H9 (cell line): ENCODE measurements at regions not wholly inside any gene's neighbourhood (a gene's known extent, or its start where the extent isn't known, plus 50 kb on each side); places are given as distances from the start of the nearest gene placed in this dataset.

Experiments
- DNase-seq: peaks from one replicate; pipeline ENCODE4 v3.0.0-alpha.2; 2017
- H2AFZ ChIP-seq: one replicate; pipeline ENCODE4 v1.6.1; 2013; ENCODE audit warnings: mild to moderate bottlenecking, low read length, control low read depth, moderate library complexity
- H2AK5ac ChIP-seq: 2 replicates; pipeline ENCODE4 v1.6.1; 2013; ENCODE audit warnings: low read length, control low read depth, mixed read lengths; ENCODE audit not compliant: insufficient read length
- H2BK120ac ChIP-seq: one replicate; pipeline ENCODE4 v1.6.1; 2013; ENCODE audit warnings: low read depth, mild to moderate bottlenecking, low read length, control low read depth, inconsistent platforms; ENCODE audit not compliant: poor library complexity, severe bottlenecking
- H2BK12ac ChIP-seq: 2 replicates; pipeline ENCODE4 v1.6.1; 2013; ENCODE audit warnings: low read length, control low read depth, mixed read lengths, low read depth; ENCODE audit not compliant: insufficient read length
- H2BK15ac ChIP-seq: 2 replicates; pipeline ENCODE4 v1.6.1; 2013; ENCODE audit warnings: low read depth, low read length, control low read depth
- H2BK20ac ChIP-seq: one replicate; pipeline ENCODE4 v1.6.1; 2013; ENCODE audit warnings: low read depth, mild to moderate bottlenecking, low read length, control low read depth, inconsistent platforms; ENCODE audit not compliant: poor library complexity, severe bottlenecking
- H2BK5ac ChIP-seq: 2 replicates; pipeline ENCODE4 v1.6.1; 2013; ENCODE audit warnings: low read length, control low read depth, mixed read lengths; ENCODE audit not compliant: insufficient read length
- H3K14ac ChIP-seq: 2 replicates; pipeline ENCODE4 v1.6.1; 2013; ENCODE audit warnings: low read length, control low read depth; ENCODE audit not compliant: insufficient read depth
- H3K18ac ChIP-seq: 2 replicates; pipeline ENCODE4 v1.6.1; 2013; ENCODE audit warnings: low read depth, mild to moderate bottlenecking, mixed read lengths, low read length, control low read depth; ENCODE audit not compliant: insufficient read length
- H3K23ac ChIP-seq: 2 replicates; pipeline ENCODE4 v1.6.1; 2013; ENCODE audit warnings: low read length, control low read depth, mixed read lengths, low read depth; ENCODE audit not compliant: insufficient read length
- H3K23me2 ChIP-seq: 2 replicates; pipeline ENCODE4 v1.6.1; 2013; ENCODE audit warnings: low read depth, mild to moderate bottlenecking, mixed read lengths, low read length, control low read depth; ENCODE audit not compliant: insufficient read length, poor library complexity, severe bottlenecking
- H3K27ac ChIP-seq: 2 replicates; pipeline ENCODE4 v1.5.1; 2013; ENCODE audit warnings: low read length, control low read depth, mixed read lengths, low read depth; ENCODE audit not compliant: insufficient read length
- H3K27me3 ChIP-seq: 2 replicates; pipeline ENCODE4 v1.6.1; 2013; ENCODE audit warnings: low read length, control low read depth, inconsistent platforms; ENCODE audit not compliant: insufficient read depth
- H3K4ac ChIP-seq: 2 replicates; pipeline ENCODE4 v1.6.1; 2013; ENCODE audit warnings: low read depth, mild to moderate bottlenecking, control low read depth, inconsistent platforms, low read length, moderate library complexity
- H3K4me1 ChIP-seq: 2 replicates; pipeline ENCODE4 v1.6.1; 2013; ENCODE audit warnings: low read length, control low read depth, inconsistent platforms; ENCODE audit not compliant: insufficient read depth
- H3K4me2 ChIP-seq: 2 replicates; pipeline ENCODE4 v1.6.1; 2013; ENCODE audit warnings: low read length, control low read depth, mixed read lengths; ENCODE audit not compliant: insufficient read length, insufficient read depth
- H3K56ac ChIP-seq: 2 replicates; pipeline ENCODE4 v1.6.1; 2013; ENCODE audit warnings: low read depth, mild to moderate bottlenecking, mixed read lengths, low read length, control low read depth; ENCODE audit not compliant: insufficient read length
- H3K79me1 ChIP-seq: 2 replicates; pipeline ENCODE4 v1.6.1; 2013; ENCODE audit warnings: low read depth, mild to moderate bottlenecking, moderate library complexity, low read length, control low read depth, inconsistent platforms; ENCODE audit not compliant: insufficient read depth, poor library complexity, severe bottlenecking
- H3K79me2 ChIP-seq: 2 replicates; pipeline ENCODE4 v1.6.1; 2013; ENCODE audit warnings: low read length, control low read depth, inconsistent platforms; ENCODE audit not compliant: insufficient read depth
- H3K9ac ChIP-seq: 2 replicates; pipeline ENCODE4 v1.6.1; 2013; ENCODE audit warnings: low read length, control low read depth, mixed read lengths; ENCODE audit not compliant: insufficient read length; ENCODE audit errors: extremely low read depth
- H3K9me3 ChIP-seq: one replicate; pipeline ENCODE4 v1.6.1; 2013; ENCODE audit warnings: low read depth, low read length, inconsistent platforms; ENCODE audit not compliant: control insufficient read depth
- H3T11ph ChIP-seq: one replicate; pipeline ENCODE4 v1.6.1; 2013; ENCODE audit warnings: mild to moderate bottlenecking, low read length, control low read depth, inconsistent platforms
- H4K20me1 ChIP-seq: one replicate; pipeline ENCODE4 v1.6.1; 2013; ENCODE audit not compliant: control insufficient read depth, insufficient read length, insufficient read depth
- H4K5ac ChIP-seq: 2 replicates; pipeline ENCODE4 v1.6.1; 2013; ENCODE audit warnings: low read depth, mild to moderate bottlenecking, mixed read lengths, low read length, control low read depth; ENCODE audit not compliant: insufficient read length
- H4K8ac ChIP-seq: replicated peaks from 2 replicates; pipeline ENCODE4 v1.6.1; 2013; ENCODE audit warnings: low read length, control low read depth, mixed read lengths, low read depth; ENCODE audit not compliant: insufficient read length
- H4K91ac ChIP-seq: 2 replicates; pipeline ENCODE4 v1.6.1; 2013; ENCODE audit warnings: low read depth, mild to moderate bottlenecking, moderate library complexity, mixed read lengths, low read length, control low read depth; ENCODE audit not compliant: insufficient read length
- H3K27ac Mint-ChIP-seq, 3 experiments: 2 replicates in 2 of 3; 3 replicates in 1 of 3; pipeline ENCODE4 v1.8.0; 2020 to 2021; ENCODE audit warnings: mixed read lengths in 3 of 3, mild to moderate bottlenecking in 1 of 3, moderate library complexity in 1 of 3
- H3K27me3 Mint-ChIP-seq: 2 replicates; pipeline ENCODE4 v1.8.0; 2021; ENCODE audit warnings: low read depth, mild to moderate bottlenecking, moderate library complexity, mixed read lengths
- H3K36me3 Mint-ChIP-seq, 3 experiments: 2 replicates in 2 of 3; 3 replicates in 1 of 3; pipeline ENCODE4 v1.8.0; 2020 to 2021; ENCODE audit warnings: low read depth in 3 of 3, mixed read lengths in 3 of 3; ENCODE audit not compliant: insufficient read depth in 1 of 3
- H3K4me1 Mint-ChIP-seq, 2 experiments: 2 replicates each; pipeline ENCODE4 v1.8.0; 2020; ENCODE audit warnings: mixed read lengths in 2 of 2
- H3K4me3 Mint-ChIP-seq, 2 experiments: 2 replicates in 1 of 2; 3 replicates in 1 of 2; pipeline ENCODE4 v1.8.0; 2020 to 2021; ENCODE audit warnings: mild to moderate bottlenecking in 2 of 2, mixed read lengths in 2 of 2, moderate library complexity in 1 of 2
- H3K9me3 Mint-ChIP-seq, 2 experiments: 2 replicates in 1 of 2; 3 replicates in 1 of 2; pipeline ENCODE4 v1.8.0; 2020; ENCODE audit warnings: mild to moderate bottlenecking in 2 of 2, mixed read lengths in 2 of 2, moderate library complexity in 1 of 2
- WGBS: extraction: QIAGEN DNeasy Blood & Tissue Kit; methylation state at CpG from one replicate; pipeline ENCODE4 v1.1.7; 2013; ENCODE audit warnings: missing lambda C conversion rate, low lambda C conversion rate, mixed read lengths; ENCODE audit not compliant: insufficient read length; ENCODE audit errors: extremely low coverage; 5-methylcytosine and 5-hydroxymethylcytosine counted together
- TF ChIP-seq, protein P1 (sequence below): fragments of 200-600 bp; sonication (generic); conservative IDR thresholded peaks from 3 replicates; pipeline ENCODE4 v1.8.0; 2021; ENCODE audit warnings: antibody characterized with exemption, mild to moderate bottlenecking

- Histone ChIP-seq H3K18ac (no peak overlapping the region), H2BK20ac (no peak overlapping the region), H4K20me1 (no peaks in the 10 kb centered on the region), H2AFZ (no peak overlapping the region), H3T11ph (no peak overlapping the region), H3K4me1 (no peaks in the 10 kb centered on the region), H2BK15ac (no peak overlapping the region), H3K23ac (no peak overlapping the region), H3K27me3 (no peaks in the 10 kb centered on the region), H3K56ac (no peak overlapping the region), H4K5ac (no peak overlapping the region), H2AK5ac (no peak overlapping the region), H2BK5ac (no peak overlapping the region), H3K27ac (no peak overlapping the region), H3K23me2 (no peaks in the 10 kb centered on the region), H3K4me2 (no peak overlapping the region), H3K79me2 (no peaks in the 10 kb centered on the region), H4K8ac (no peak overlapping the region), H3K9me3 (no peaks in the 10 kb centered on the region), H4K91ac (no peak overlapping the region), H3K14ac (no peak overlapping the region), H2BK12ac (no peak overlapping the region), H3K9ac (no peak overlapping the region), H3K4ac (no peak overlapping the region), H2BK120ac (no peak overlapping the region), H3K79me1 (no peaks in the 10 kb centered on the region)
- Mint-ChIP-seq H3K4me3 (no peak overlapping the region), H3K36me3 (no peaks in the 10 kb centered on the region), H3K4me1 (peaks cover 9 to 16% of the 10 kb centered on the region in 2 experiments), H3K27me3 (no peaks in the 10 kb centered on the region), H3K27ac (no peak overlapping the region), H3K9me3 (0 out of 5 replicates have a peak, but pooled peaks cover 0 to 2% of the 10 kb centered on the region in 2 experiments)
- no CpG with 5 or more reads among the region's 1 CpG for WGBS
- TF ChIP-seq, protein P1, sequence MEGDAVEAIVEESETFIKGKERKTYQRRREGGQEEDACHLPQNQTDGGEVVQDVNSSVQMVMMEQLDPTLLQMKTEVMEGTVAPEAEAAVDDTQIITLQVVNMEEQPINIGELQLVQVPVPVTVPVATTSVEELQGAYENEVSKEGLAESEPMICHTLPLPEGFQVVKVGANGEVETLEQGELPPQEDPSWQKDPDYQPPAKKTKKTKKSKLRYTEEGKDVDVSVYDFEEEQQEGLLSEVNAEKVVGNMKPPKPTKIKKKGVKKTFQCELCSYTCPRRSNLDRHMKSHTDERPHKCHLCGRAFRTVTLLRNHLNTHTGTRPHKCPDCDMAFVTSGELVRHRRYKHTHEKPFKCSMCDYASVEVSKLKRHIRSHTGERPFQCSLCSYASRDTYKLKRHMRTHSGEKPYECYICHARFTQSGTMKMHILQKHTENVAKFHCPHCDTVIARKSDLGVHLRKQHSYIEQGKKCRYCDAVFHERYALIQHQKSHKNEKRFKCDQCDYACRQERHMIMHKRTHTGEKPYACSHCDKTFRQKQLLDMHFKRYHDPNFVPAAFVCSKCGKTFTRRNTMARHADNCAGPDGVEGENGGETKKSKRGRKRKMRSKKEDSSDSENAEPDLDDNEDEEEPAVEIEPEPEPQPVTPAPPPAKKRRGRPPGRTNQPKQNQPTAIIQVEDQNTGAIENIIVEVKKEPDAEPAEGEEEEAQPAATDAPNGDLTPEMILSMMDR = no peak
- DNase-seq = no peak
Measured at GRCh38 chr13:73603646-73604045, 530.6 kb downstream of the KLF12 start.
